Transverse colon (tissue), 4 donors: ENCODE measurements at regions not wholly inside any gene's neighbourhood (a gene's known extent, or its start where the extent isn't known, plus 50 kb on each side); places are given as distances from the start of the nearest gene placed in this dataset.

ENCODE experiments used
- DNase-seq: peaks from one replicate; pipeline ENCODE4 v3.0.0-alpha.2; 2019
- H3K27ac ChIP-seq, 4 donors: fragments of 200-600 bp; sonication (generic); 2 replicates each; pipeline ENCODE4 v1.5.1; 2016 to 2018; ENCODE audit warnings: inconsistent platforms in 4 of 4
- H3K27me3 ChIP-seq: fragments of 200-600 bp; sonication (generic); 2 replicates; pipeline ENCODE4 v1.5.1; 2017; ENCODE audit warnings: inconsistent platforms
- H3K36me3 ChIP-seq, 4 donors: fragments of 200-600 bp; sonication (generic); 2 replicates each; pipeline ENCODE4 v1.5.1; 2017 to 2019; ENCODE audit warnings: inconsistent platforms in 4 of 4
- H3K4me1 ChIP-seq, 4 donors: fragments of 200-600 bp; sonication (generic); 2 replicates each; pipeline ENCODE4 v1.5.1; 2017 to 2020; ENCODE audit warnings: inconsistent platforms in 4 of 4
- H3K4me3 ChIP-seq, 4 donors: fragments of 200-600 bp; sonication (generic); 1 replicate in 1 of 4; 2 replicates in 3 of 4; pipeline versions ENCODE4 v1.5.1 to v1.6.1; 2017 to 2019; ENCODE audit warnings: inconsistent platforms in 4 of 4
- H3K9me3 ChIP-seq, 2 donors: fragments of 200-600 bp; sonication (generic); 2 replicates each; pipeline ENCODE4 v1.5.1; 2017 to 2019; ENCODE audit warnings: inconsistent platforms in 2 of 2
- CTCF ChIP-seq, 5 experiments: fragments of 200-600 bp in 3 of 5; fragments of 450-650 bp in 2 of 5; sonication (generic) in 3 of 5; IDR thresholded peaks; 1 replicate in 2 of 5; 2 replicates in 3 of 5; pipeline ENCODE4 v1.5.1; 2016 to 2017; ENCODE audit warnings: antibody characterized with exemption in 5 of 5, inconsistent platforms in 3 of 5, mild to moderate bottlenecking in 2 of 5, moderate library complexity in 1 of 5
- EP300 ChIP-seq: sonication (generic); formaldehyde crosslinking; IDR thresholded peaks from one replicate; pipeline ENCODE4 v1.6.1; 2017; ENCODE audit warnings: antibody characterized with exemption, low read depth
- POLR2A ChIP-seq: fragments of 450-650 bp; IDR thresholded peaks from one replicate; pipeline ENCODE4 v1.6.1; 2016; ENCODE audit warnings: antibody characterized with exemption, mild to moderate bottlenecking, moderate library complexity
- POLR2AphosphoS5 ChIP-seq, 3 donors: sonication (generic); formaldehyde crosslinking; IDR thresholded peaks; one replicate each; pipeline ENCODE4 v1.6.1; 2016; ENCODE audit warnings: antibody characterized with exemption in 3 of 3
- WGBS, 2 donors: methylation state at CpG; one replicate each; pipeline ENCODE4 v1.1.5; 2018; ENCODE audit warnings: low coverage in 1 of 2; 5-methylcytosine and 5-hydroxymethylcytosine counted together
- in situ Hi-C, 4 donors: fragments of 200-750 bp; cut with MboI; loops; one replicate each; pipeline versions ENCODE4 v1.15.0 to v1.15.1; 2017; ENCODE audit warnings: low sequenced_read_pairs in 3 of 4, low pct_ligation_motif_present in 1 of 4, low pct_unique_long_range_greater_than_20kb in 1 of 4
- intact Hi-C: fragments of 100-400 bp; cut with DNase I; formaldehyde crosslinking; loops from one replicate; pipeline ENCODE4 v1.15.1; 2023; ENCODE audit warnings: low total_unique reads

GRCh38 chr3:59514865-59515482 lies 465.1 kb upstream of the CFAP20DC start:
- H3K27me3 ChIP-seq, result no peaks in the 10 kb centered on the region
- no peak for DNase-seq
- no peaks in the 10 kb centered on the region for H3K36me3 ChIP-seq
- in situ Hi-C loops, result no loop called here
- no peak overlapping the region for H3K27ac ChIP-seq
- WGBS, 2 donors, result 75 to 79% methylated on average over 7 of the region's 7 CpGs
- intact Hi-C loops, result no loop called here
- TF ChIP-seq POLR2A (no peak), POLR2AphosphoS5 (IDR thresholded peaks at IDR 0.05) (no peak), CTCF (IDR thresholded peaks at IDR 0.05) (no peak), EP300 (no peak)
- H3K4me3 ChIP-seq, result no peak overlapping the region
- H3K9me3 ChIP-seq, result no peaks in the 10 kb centered on the region
- H3K4me1 ChIP-seq, result no peaks in the 10 kb centered on the region

- no peak for TF ChIP-seq POLR2AphosphoS5 (IDR thresholded peaks at IDR 0.05)
- TF ChIP-seq EP300, result no peak
- no peak for TF ChIP-seq CTCF (IDR thresholded peaks at IDR 0.05)
- TF ChIP-seq POLR2A, result no peak
- in situ Hi-C loops, result no loop called here
Observed at GRCh38 chr3:59513570-59513969, 463.7 kb upstream of the CFAP20DC start.

GRCh38 chr3:59512066-59512465 lies 462.2 kb upstream of the CFAP20DC start:
- Histone ChIP-seq H3K4me1 (no peaks in the 10 kb centered on the region), H3K4me3 (no peak overlapping the region), H3K36me3 (no peaks in the 10 kb centered on the region), H3K27ac (no peak overlapping the region), H3K27me3 (no peaks in the 10 kb centered on the region), H3K9me3 (no peaks in the 10 kb centered on the region)
- intact Hi-C loops (no loop called here), in situ Hi-C loops (no loop called here)
- DNase-seq, result no peak
- WGBS, 2 donors, result 90% methylated on average over 6 of the region's 6 CpGs; no CpG with 5 or more reads in 1 of the 2 donors
- TF ChIP-seq EP300 (no peak), POLR2AphosphoS5 (IDR thresholded peaks at IDR 0.05) (no peak)

More at GRCh38 chr3:59513570-59513969, 463.7 kb upstream of the CFAP20DC start:
- no peak overlapping the region for H3K4me3 ChIP-seq
- DNase-seq, result no peak
- no peaks in the 10 kb centered on the region for H3K36me3 ChIP-seq
- H3K9me3 ChIP-seq, result no peaks in the 10 kb centered on the region
- 57 to 77% methylated on average over 1 of the region's 1 CpG for WGBS, 2 donors
- intact Hi-C loops, result no loop called here
- no peak overlapping the region for H3K27ac ChIP-seq
- no peaks in the 10 kb centered on the region for H3K27me3 ChIP-seq
- no peaks in the 10 kb centered on the region for H3K4me1 ChIP-seq

- H3K36me3 ChIP-seq, result no peaks in the 10 kb centered on the region
- in situ Hi-C loops (no loop called here), intact Hi-C loops (no loop called here)
- H3K4me3 ChIP-seq, result no peak overlapping the region
- H3K4me1 ChIP-seq, result no peaks in the 10 kb centered on the region
- TF ChIP-seq CTCF (IDR thresholded peaks at IDR 0.05) (no peak), EP300 (no peak), POLR2A (no peak), POLR2AphosphoS5 (IDR thresholded peaks at IDR 0.05) (no peak)
- no peaks in the 10 kb centered on the region for H3K27me3 ChIP-seq
- H3K27ac ChIP-seq, result no peak overlapping the region
- DNase-seq, result no peak
- no peaks in the 10 kb centered on the region for H3K9me3 ChIP-seq
- WGBS, 2 donors, result 67 to 80% methylated on average over 1 to 4 of the region's 4 CpGs
Observed at GRCh38 chr3:59510576-59510975, 460.8 kb upstream of the CFAP20DC start.

GRCh38 chr3:59508273-59508672 lies 458.4 kb upstream of the CFAP20DC start:
- Histone ChIP-seq H3K27ac (no peak overlapping the region), H3K27me3 (no peaks in the 10 kb centered on the region), H3K4me3 (no peak overlapping the region), H3K4me1 (no peaks in the 10 kb centered on the region), H3K36me3 (no peaks in the 10 kb centered on the region), H3K9me3 (no peaks in the 10 kb centered on the region)
- no peak for TF ChIP-seq POLR2A
- TF ChIP-seq CTCF (IDR thresholded peaks at IDR 0.05), result no peak
- TF ChIP-seq POLR2AphosphoS5 (IDR thresholded peaks at IDR 0.05), result no peak
- no peak for TF ChIP-seq EP300
- 87 to 88% methylated on average over 9 to 10 of the region's 10 CpGs for WGBS, 2 donors
- DNase-seq, result no peak
- intact Hi-C loops (no loop called here), in situ Hi-C loops (no loop called here)
